HL-60 (cell line): ENCODE measurements at regions not wholly inside any gene's neighbourhood (a gene's known extent, or its start where the extent isn't known, plus 50 kb on each side); places are given as distances from the start of the nearest gene placed in this dataset.

Source experiments
- DNase-seq, 2 experiments: peaks; one replicate each; pipeline ENCODE4 v3.0.0-alpha.2; 2010 to 2020; ENCODE audit warnings: low read depth in 1 of 2, low spot score in 1 of 2
- H3K27ac ChIP-seq: fragments of 250-450 bp; sonication (Bioruptor Pico); replicated peaks from 2 replicates; pipeline ENCODE4 v1.5.1; 2020; ENCODE audit warnings: mild to moderate bottlenecking, moderate library complexity
- H3K27me3 ChIP-seq: fragments of 250-450 bp; sonication (Bioruptor Pico); 2 replicates; pipeline ENCODE4 v1.5.1; 2021; ENCODE audit warnings: mild to moderate bottlenecking, moderate library complexity; ENCODE audit not compliant: insufficient read depth, poor library complexity, severe bottlenecking
- H3K4me3 ChIP-seq: replicated peaks from 2 replicates; pipeline ENCODE4 v1.5.1; 2011; ENCODE audit warnings: mild to moderate bottlenecking, control low read depth, low read length; ENCODE audit not compliant: insufficient read depth
- CTCF ChIP-seq: IDR thresholded peaks from one replicate; pipeline ENCODE4 v1.5.1; 2011; ENCODE audit warnings: low read length, control low read depth, inconsistent platforms; ENCODE audit not compliant: insufficient read depth
- GABPA ChIP-seq: IDR thresholded peaks from 2 replicates; pipeline ENCODE4 v1.6.1; 2012; ENCODE audit warnings: low read depth
- POLR2AphosphoS5 ChIP-seq: IDR thresholded peaks from 2 replicates; pipeline ENCODE4 v1.6.1; 2012; ENCODE audit warnings: low read depth
- SPI1 ChIP-seq: IDR thresholded peaks from 2 replicates; pipeline ENCODE4 v1.6.1; 2012; ENCODE audit warnings: low read depth, mild to moderate bottlenecking, borderline replicate concordance
- TF ChIP-seq, protein P1 (sequence below): IDR thresholded peaks from 2 replicates; pipeline ENCODE4 v1.6.1; 2012; ENCODE audit warnings: low read depth; ENCODE audit not compliant: insufficient replicate concordance

DNA sequence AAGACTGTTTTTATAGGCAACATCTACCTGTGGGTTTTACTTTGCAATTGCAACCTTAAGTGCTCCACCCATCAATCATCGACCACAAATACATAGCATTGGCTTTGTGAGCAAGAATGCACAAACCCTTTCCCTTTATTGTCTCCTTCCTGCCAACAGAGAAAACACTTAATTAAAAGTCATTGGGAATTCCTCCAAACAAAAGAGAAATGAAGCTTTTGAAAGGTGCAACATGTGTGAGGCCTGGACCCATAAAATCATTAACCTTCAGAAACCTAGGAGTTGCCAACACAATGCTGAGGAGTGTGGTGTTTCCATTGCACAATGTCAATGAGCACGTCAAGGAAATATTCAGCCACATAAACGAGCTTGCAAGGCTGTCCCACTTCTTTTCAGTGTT, 223.2 kb downstream of the BLID start:
- no peak overlapping the region for H3K4me3 ChIP-seq
- DNase-seq = no peak
- TF ChIP-seq SPI1 (no peak), CTCF (no peak), GABPA (no peak), POLR2AphosphoS5 (no peak)
- TF ChIP-seq, protein P1, sequence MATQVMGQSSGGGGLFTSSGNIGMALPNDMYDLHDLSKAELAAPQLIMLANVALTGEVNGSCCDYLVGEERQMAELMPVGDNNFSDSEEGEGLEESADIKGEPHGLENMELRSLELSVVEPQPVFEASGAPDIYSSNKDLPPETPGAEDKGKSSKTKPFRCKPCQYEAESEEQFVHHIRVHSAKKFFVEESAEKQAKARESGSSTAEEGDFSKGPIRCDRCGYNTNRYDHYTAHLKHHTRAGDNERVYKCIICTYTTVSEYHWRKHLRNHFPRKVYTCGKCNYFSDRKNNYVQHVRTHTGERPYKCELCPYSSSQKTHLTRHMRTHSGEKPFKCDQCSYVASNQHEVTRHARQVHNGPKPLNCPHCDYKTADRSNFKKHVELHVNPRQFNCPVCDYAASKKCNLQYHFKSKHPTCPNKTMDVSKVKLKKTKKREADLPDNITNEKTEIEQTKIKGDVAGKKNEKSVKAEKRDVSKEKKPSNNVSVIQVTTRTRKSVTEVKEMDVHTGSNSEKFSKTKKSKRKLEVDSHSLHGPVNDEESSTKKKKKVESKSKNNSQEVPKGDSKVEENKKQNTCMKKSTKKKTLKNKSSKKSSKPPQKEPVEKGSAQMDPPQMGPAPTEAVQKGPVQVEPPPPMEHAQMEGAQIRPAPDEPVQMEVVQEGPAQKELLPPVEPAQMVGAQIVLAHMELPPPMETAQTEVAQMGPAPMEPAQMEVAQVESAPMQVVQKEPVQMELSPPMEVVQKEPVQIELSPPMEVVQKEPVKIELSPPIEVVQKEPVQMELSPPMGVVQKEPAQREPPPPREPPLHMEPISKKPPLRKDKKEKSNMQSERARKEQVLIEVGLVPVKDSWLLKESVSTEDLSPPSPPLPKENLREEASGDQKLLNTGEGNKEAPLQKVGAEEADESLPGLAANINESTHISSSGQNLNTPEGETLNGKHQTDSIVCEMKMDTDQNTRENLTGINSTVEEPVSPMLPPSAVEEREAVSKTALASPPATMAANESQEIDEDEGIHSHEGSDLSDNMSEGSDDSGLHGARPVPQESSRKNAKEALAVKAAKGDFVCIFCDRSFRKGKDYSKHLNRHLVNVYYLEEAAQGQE = no peak
- no peak overlapping the region for H3K27ac ChIP-seq
- no peaks in the 10 kb centered on the region for H3K27me3 ChIP-seq

DNA sequence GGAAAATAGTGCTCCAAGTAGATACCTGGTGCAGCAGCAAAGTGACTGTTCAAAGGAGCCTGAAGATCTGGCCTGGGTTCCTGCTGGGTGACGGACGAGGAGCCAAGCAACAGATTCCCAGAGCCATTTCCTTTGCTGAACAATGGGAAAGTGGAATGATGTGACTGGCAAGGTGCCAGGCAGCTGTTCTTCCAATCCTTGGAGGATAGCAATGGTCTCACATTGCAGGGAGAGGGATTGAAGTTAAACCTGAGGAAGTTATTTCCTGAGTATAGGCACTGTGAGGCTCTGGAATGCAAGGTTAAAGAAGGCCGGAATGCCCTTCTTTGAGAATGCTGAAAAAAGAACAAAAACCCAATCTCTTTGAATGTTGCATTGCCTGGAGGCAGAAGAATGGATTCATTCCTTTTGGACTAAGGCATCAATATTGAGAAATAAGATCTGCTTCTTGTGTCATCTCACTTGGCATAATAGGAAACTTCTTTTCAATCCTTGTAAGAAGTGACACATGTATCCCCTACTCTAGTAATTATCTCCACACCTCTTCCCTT, 223.8 kb downstream of the BLID start:
- no peak overlapping the region for H3K27ac ChIP-seq
- no peak for DNase-seq
- TF ChIP-seq, protein P1 = no peak
- TF ChIP-seq CTCF (no peak), POLR2AphosphoS5 (no peak), SPI1 (no peak), GABPA (no peak)
- H3K4me3 ChIP-seq = no peak overlapping the region
- H3K27me3 ChIP-seq = no peaks in the 10 kb centered on the region

GRCh38 chr11:121890946-121891515, 225.0 kb downstream of the BLID start:
- DNase-seq = no peak
- no peak for TF ChIP-seq POLR2AphosphoS5
- no peak overlapping the region for H3K4me3 ChIP-seq
- H3K27me3 ChIP-seq = no peaks in the 10 kb centered on the region
- no peak overlapping the region for H3K27ac ChIP-seq

DNA sequence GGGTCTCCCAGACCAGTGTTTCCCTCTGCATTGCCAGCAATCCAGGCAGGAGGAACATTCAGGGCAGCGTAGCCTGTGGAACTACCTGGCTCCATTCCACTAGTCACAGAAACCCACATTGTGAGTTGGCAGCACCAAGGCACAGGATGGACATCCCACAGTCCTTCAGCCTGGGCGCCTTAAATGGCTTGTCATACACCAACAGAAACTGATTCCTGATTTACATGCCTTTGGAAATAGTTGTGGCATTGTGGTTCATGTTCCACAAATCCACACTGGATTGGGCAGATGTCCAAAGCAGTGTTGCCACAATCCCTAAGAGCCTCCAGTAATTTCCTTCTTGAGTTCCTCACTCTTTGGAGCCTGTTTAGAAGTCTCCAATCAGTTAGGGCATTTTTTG, 225.6 kb downstream of the BLID start:
- Histone ChIP-seq H3K27me3 (no peaks in the 10 kb centered on the region), H3K27ac (no peak overlapping the region), H3K4me3 (no peak overlapping the region)
- no peak for DNase-seq
- no peak for TF ChIP-seq CTCF
- TF ChIP-seq GABPA = no peak
- TF ChIP-seq, protein P1 = no peak
- no peak for TF ChIP-seq SPI1
- TF ChIP-seq POLR2AphosphoS5 = no peak
